ENCODE measurements at regions not wholly inside any gene's neighbourhood (a gene's known extent, or its start where the extent isn't known, plus 50 kb on each side); places are given as distances from the start of the nearest gene placed in this dataset.

DNA sequence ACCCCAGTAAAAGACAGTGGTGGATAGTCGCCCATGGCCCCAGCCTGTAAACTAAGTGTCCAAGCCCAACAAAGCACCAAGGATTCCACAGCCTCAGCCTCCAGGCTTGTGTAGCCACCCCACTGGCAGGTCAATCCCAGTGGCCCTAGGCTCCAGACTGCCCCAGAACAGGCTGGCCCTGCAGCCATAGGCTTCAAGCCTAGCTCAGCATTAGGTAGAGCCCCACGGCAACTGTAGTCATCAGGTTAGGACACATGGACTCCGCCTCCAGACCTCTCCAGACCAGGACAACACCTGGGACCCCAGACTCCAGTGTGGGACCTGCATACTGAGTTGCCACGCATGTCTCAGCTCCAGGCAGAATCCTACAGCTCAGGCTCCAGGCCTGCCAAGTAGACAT is 1590.6 kb upstream of the DDX18 start:
- TF ChIP-seq POLR2A (IDR thresholded peaks at IDR 0.05) = no peak
- no peak for TF ChIP-seq CTCF (IDR thresholded peaks at IDR 0.05)
